AG04450 (cell line): ENCODE measurements at regions not wholly inside any gene's neighbourhood (a gene's known extent, or its start where the extent isn't known, plus 50 kb on each side); places are given as distances from the start of the nearest gene placed in this dataset.

Experiments used
- CTCF ChIA-PET: fragments of 300-600, 350-600 bp; formaldehyde crosslinking; extraction: SDS; loops from one replicate; lab custom pipeline; 2022; ENCODE audit warnings: antibody characterized with exemption, inconsistent platforms; lab: Charles Lee
- POLR2A ChIA-PET: fragments of 350-600 bp; formaldehyde crosslinking; extraction: SDS; loops from one replicate; lab custom pipeline; 2021; ENCODE audit warnings: antibody characterized with exemption, inconsistent platforms; lab: Yijun Ruan, JAX
- DNase-seq: peaks from one replicate; pipeline ENCODE4 v3.0.0-alpha.2; 2011; ENCODE audit warnings: low read depth, low spot score
- H3K27ac ChIP-seq: one replicate; pipeline ENCODE4 v1.5.1; 2012; ENCODE audit warnings: low read depth, low read length, control low read depth
- H3K27me3 ChIP-seq: one replicate; pipeline ENCODE4 v1.6.0; 2012; ENCODE audit warnings: low read length; ENCODE audit not compliant: control insufficient read depth, insufficient read depth
- H3K4me3 ChIP-seq: 2 replicates; pipeline ENCODE4 v1.5.1; 2011; ENCODE audit warnings: mild to moderate bottlenecking, low read depth, low read length, control low read depth
- H3K9me3 ChIP-seq: 2 replicates; pipeline ENCODE4 v1.5.1; 2012; ENCODE audit warnings: low read length; ENCODE audit not compliant: control insufficient read depth, insufficient read depth
- TF ChIP-seq, protein P1 (sequence below): IDR thresholded peaks from 2 replicates; pipeline ENCODE4 v1.5.1; 2011; ENCODE audit warnings: low read depth, low read length, control low read depth, inconsistent platforms

DNA sequence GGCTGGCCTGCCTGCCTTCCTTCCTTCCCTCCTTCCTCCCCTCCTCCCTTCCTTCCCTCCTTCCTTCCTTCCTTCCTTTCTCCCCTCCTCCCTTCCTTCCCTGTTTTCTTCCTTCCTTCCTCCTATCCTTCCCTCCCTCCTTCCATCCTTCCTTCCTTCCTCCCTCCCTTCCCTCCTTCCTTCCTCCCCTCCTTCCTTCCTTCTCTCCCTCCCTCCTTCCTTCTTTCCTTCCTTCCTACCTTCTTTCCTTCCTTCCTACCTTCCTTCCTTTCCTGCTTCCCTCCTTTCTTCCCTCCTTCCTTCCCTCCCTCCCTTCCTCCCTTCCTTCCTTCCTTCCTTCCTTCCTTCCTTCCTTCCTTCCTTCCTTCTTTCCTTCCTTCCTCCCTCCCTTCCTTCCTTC, 70.1 kb upstream of the PTGFR start:
- ChIA-PET POLR2A (interaction anchor here (0.8 kb wide), 1 partner anchor 43 kb away, joined by 9 read pairs; no protein-coding TSS in a partner anchor), CTCF (interaction anchor here (0.9 kb wide), 1 partner anchor 255 kb away, joined by 3 read pairs; no protein-coding TSS in a partner anchor)
- no peaks in the 10 kb centered on the region for H3K27me3 ChIP-seq
- H3K27ac ChIP-seq: no peak overlapping the region
- DNase-seq: no peak
- TF ChIP-seq, protein P1, sequence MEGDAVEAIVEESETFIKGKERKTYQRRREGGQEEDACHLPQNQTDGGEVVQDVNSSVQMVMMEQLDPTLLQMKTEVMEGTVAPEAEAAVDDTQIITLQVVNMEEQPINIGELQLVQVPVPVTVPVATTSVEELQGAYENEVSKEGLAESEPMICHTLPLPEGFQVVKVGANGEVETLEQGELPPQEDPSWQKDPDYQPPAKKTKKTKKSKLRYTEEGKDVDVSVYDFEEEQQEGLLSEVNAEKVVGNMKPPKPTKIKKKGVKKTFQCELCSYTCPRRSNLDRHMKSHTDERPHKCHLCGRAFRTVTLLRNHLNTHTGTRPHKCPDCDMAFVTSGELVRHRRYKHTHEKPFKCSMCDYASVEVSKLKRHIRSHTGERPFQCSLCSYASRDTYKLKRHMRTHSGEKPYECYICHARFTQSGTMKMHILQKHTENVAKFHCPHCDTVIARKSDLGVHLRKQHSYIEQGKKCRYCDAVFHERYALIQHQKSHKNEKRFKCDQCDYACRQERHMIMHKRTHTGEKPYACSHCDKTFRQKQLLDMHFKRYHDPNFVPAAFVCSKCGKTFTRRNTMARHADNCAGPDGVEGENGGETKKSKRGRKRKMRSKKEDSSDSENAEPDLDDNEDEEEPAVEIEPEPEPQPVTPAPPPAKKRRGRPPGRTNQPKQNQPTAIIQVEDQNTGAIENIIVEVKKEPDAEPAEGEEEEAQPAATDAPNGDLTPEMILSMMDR: no peak
- no peaks in the 10 kb centered on the region; the same call in 1 of the 2 replicates for H3K9me3 ChIP-seq
- no peak overlapping the region for H3K4me3 ChIP-seq

DNA sequence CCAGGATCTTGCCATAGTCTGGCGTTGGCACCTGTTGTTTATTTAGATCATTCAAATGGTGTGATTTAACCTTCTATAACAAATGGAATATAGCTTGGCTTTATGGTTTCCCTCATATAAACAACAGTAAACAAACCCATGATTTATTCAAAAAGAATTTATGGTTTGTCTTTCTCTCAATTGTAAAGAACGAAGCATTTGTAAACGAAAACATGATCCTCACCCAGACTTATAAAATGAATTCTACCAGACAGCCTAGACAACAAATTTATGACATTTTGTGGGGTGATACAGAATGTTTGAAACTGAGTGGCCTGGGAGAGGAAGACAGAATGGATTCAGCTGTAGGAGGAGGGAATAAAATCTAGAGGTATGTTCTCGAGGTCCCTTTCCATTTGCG, 66.1 kb upstream of the PTGFR start:
- ChIA-PET CTCF (interaction anchor here (0.7 kb wide), 1 partner anchor 192 kb away, joined by 3 read pairs; no protein-coding TSS in a partner anchor), POLR2A (no interaction called here)
- Histone ChIP-seq H3K9me3 (no peaks in the 10 kb centered on the region; the same call in 1 of the 2 replicates), H3K4me3 (no peak overlapping the region), H3K27ac (no peak overlapping the region), H3K27me3 (no peaks in the 10 kb centered on the region)
- DNase-seq: no peak
- TF ChIP-seq, protein P1: no peak

DNA sequence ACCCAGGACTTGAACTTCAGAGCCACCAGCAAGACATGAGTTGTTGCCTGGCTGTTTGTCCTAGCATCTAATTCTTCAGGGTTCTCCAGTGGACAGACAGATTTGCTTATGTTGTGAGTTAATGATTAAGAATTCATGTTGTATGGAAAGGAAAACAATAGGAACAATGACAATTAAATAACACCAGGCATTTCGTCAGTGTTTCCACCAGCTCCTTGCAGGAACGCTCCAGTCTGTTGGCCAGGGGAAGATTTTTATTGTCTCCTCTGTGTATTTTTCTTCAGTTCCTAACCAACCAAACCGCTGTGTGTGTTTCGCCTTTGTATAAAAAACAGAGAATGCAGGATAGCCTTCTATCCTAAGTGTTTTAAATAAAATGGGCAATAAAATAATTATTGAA, 64.4 kb upstream of the PTGFR start:
- ChIA-PET CTCF (no interaction called here), POLR2A (no interaction called here)
- Histone ChIP-seq H3K27me3 (no peaks in the 10 kb centered on the region), H3K9me3 (no peaks in the 10 kb centered on the region), H3K27ac (no peak overlapping the region), H3K4me3 (no peak overlapping the region)
- DNase-seq: no peak
- TF ChIP-seq, protein P1: no peak

DNA sequence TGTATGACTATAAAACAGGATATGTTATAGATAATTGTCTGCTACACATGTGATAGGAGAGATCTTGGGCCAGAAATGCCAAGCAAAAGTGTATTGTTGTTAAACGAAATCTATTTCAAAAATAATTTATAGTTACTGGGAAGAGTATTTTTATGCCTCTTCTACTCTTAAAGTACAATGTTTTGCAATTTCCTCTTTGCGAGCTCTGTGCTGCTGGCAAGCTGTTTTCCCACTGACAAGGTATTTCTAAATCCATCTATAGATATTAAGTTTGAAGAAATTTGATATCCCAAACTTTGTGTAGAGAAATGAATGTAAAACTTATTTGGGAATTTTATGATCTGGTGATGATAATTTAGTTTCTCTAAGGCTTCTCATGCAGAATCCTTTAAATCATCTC, 63.3 kb upstream of the PTGFR start:
- Histone ChIP-seq H3K27me3 (no peaks in the 10 kb centered on the region), H3K27ac (no peak overlapping the region), H3K9me3 (no peaks in the 10 kb centered on the region), H3K4me3 (no peak overlapping the region)
- DNase-seq: no peak
- CTCF ChIA-PET: no interaction called here
- POLR2A ChIA-PET: no interaction called here
- TF ChIP-seq, protein P1: no peak

DNA sequence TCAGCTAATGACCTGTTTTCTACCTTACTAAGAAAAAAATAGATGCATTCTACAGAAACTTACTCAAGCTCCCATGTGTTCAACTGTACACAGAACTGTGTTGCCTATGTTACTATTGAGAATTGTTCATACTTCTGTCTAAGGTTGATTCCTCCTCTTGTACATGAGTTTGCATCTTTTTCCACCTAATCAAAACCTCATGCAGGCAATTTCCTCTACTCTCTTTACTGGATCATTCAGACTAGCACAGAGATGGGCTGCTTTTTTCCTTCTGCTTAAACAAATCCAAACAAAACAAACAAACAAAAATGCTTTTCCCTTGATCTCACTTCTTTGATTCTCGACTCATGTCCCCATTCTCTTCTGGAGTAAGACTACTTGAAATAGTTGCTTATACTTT, 58.8 kb upstream of the PTGFR start:
- DNase-seq: no peak

More for the DNA sequence above, 58.8 kb upstream of the PTGFR start:
- TF ChIP-seq, protein P1: no peak
- H3K9me3 ChIP-seq: no peaks in the 10 kb centered on the region
- H3K27ac ChIP-seq: no peak overlapping the region
- ChIA-PET CTCF (interaction anchor here (0.8 to 1.1 kb wide), 2 partner anchors 30 to 301 kb away, joined by 3 read pairs; no protein-coding TSS in a partner anchor), POLR2A (no interaction called here)
- no peak overlapping the region for H3K4me3 ChIP-seq
- no peaks in the 10 kb centered on the region for H3K27me3 ChIP-seq
